HG03571 (cell line): ENCODE measurements at regions not wholly inside any gene's neighbourhood (a gene's known extent, or its start where the extent isn't known, plus 50 kb on each side); places are given as distances from the start of the nearest gene placed in this dataset.
"Not testable (repeated sequence)": the region's sequence is repeated elsewhere in the genome, so short reads cannot be mapped to it uniquely, and the experiment has no call there.

Experiments used
- ATAC-seq: cut with Tn5 transposase; IDR thresholded peaks from one replicate; pipeline ENCODE4 v1.9.1; 2021; ENCODE audit not compliant: unreplicated experiment

DNA sequence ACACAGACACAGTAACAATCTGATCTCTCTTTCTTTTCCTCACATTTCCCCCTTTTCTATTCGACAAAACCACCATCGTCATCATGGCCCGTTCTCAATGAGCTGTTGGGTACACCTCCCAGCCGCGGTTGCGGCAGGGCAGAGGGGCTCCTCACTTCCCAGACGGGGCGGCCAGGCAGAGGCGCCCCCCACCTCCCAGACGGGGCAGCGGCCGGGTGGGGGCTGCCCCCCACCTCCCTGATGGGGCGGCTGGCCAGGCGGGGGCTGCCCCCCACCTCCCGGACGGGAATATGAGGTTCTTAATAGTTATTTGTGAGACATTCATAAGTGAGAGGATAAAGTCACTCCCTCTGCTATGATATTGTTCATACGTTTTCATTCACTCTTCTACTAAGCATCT lies 229.7 kb downstream of the CD109 start:
- ATAC-seq, result not testable (repeated sequence)

DNA sequence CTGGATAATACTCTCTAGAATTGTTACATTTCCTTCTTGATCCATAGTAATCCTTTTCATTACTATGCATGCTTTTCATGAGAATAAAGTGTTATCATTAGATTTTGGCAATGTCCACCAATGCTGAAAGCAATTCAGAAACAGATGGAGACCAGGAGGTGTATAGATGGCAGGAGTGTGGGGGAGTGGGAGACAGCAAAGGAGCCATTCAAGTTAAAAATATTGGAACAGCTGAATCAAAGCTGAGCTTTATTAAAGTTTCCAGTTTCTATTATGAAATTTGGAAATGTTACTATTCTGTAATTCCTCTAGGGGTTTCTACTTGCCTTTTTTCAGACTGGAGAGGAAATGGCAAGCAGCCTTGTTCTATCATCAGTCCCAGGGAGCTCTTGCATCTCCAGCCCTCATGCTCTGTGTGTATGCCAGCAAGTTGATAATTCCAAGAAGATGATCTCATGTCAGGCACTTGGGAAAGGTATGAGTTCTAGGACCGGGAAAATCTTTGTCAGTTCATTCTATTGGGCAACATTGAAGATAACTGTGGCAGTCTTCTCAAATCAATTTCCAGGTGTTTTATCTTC lies 228.0 kb downstream of the CD109 start:
- ATAC-seq, result no peak

DNA sequence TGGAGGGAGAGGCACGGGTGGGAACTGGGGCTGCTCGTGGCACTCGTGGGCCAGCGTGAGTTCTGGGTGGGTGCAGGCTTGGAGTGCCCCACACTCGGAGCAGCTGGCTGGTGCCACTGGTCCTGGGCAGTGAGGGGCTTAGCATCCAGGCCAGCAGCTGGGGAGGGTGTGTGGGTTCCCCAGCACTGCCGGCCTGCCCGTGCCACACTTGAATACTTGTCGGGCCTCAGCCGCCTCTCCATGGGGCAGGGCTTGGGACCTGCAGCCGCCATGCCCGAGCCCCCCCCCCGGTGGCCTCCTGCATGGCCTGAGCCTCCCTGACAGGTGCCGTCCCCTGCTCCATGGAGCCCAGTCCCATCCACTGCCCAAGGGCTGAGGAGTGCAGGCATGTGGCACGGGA lies 207.2 kb downstream of the CD109 start:
- ATAC-seq, result no peak

GRCh38 chr6:73901986-73902385 lies 206.0 kb downstream of the CD109 start:
- ATAC-seq, result no peak

DNA sequence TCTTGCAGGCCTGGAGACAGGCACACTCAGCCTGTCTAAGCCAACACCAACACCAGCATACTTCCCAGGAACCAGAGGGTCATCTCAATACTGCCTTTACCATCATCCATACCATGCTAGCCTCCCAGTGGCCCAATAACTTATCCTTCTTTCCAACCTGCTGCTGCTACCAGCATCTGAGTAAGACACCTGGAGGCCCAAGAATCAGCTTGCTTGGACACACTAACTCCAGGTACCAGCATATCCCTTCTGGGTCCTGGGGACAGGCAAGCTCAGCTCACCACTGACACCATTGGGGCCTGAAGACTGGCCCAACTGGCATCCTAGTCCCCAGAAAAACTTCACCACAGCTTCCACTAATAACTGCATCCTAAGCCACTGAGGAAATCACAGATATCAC lies 205.3 kb downstream of the CD109 start:
- ATAC-seq, result no peak

DNA sequence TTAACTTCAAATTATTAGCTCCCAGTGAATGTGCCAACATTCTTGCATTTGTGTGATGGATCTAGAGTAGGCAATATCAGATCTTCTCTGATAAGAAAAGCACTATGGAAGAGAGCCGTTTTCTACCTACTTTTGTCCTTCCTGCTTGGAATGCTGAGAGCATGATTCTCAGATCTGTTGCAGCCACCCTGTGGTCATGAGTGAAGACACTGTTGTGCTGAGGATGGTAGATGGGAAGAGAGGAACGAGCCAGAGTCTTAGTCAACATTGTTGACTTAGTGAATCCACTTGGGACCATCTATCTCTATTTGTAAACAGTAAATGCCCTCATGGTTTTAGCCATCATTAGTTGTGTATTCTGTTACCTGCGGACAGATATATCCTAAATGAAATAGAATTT lies 202.6 kb downstream of the CD109 start:
- ATAC-seq, result no peak

- ATAC-seq, result no peak
These were observed 197.7 kb downstream of the CD109 start for GRCh38 chr6:73893696-73894095.

- no peak for ATAC-seq
These were observed 192.0 kb downstream of the CD109 start for GRCh38 chr6:73888050-73888449.

DNA sequence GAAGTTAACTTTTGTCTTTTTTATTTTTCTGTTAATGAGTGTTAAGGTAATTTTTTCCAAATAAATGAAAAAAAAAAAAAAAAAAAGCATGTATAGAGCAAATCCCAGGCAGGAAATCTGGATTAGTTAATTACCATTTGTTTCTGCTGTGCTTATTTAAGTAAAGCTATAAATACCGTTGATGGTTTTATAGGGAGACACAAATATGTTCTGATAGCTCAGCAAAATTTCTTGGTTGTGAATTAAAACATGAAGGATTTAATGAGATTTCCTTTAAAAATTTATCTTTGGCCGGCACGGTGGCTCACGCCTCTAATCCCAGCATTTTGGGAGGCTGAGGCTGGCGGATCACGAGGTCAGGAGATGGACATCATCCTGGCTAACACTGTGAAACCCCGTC lies 189.4 kb downstream of the CD109 start:
- ATAC-seq, result no peak

DNA sequence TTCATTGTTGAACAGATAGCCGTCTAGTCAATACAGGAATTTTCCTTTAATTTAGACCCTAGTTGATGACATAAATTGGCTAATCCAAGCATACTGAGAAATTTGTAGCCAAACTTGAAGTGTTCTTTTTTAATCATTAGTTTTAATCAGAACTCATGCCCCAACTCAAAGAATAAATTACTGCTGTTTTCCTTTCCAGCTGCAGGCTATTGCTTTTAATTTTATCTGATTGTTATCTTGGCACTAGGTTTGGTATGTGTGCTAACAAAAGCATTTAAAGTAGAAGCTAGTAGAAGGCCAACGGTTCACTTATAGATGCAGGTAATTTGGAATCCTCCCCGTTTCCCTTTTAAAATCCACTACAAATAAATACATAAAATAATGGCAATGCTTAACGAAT lies 188.5 kb downstream of the CD109 start:
- ATAC-seq, result no peak

DNA sequence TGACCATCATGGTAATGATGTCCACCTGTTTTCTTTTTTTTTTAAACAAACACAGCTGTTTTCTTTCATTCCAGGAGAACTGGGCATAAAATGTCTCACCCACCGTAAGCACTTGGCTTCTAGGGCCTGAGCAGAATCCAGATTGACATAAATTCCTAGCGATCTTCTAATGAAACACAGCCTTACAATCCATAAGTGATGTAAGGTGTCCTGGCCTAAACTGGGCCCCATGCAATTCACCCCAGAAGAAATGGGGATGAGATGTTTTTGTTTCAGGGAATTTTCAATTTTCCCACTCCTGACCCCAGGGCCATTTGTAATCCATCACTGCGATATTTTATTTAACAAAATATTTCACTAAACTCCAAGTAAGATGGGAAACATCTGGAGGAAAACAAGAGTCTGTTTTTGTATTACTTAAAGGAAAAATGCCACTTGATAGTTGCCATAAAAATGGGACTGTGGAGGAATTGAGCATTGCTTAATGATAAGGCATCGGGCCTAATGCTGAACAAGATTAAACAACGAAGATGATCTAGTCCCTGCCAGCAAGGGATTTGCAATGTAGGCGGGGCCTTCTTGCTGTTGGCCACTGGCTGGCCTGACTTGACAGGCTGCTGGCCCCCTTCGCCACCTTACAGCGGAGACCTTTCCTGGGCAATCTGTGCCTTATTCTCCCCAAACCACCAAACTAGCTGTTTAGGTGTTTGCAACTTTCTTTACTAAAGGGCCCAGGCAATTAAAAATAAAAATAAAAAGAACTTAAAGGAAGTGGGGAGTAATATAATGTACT lies 183.7 kb downstream of the CD109 start:
- no peak for ATAC-seq

GRCh38 chr6:73878403-73878802 lies 182.4 kb downstream of the CD109 start:
- ATAC-seq, result no peak
